Inflammatory macrophage (primary cell): ENCODE measurements at regions not wholly inside any gene's neighbourhood (a gene's known extent, or its start where the extent isn't known, plus 50 kb on each side); places are given as distances from the start of the nearest gene placed in this dataset.
"Not testable (repeated sequence)": the region's sequence is repeated elsewhere in the genome, so short reads cannot be mapped to it uniquely, and the experiment has no call there.

Experiments used
- DNase-seq, 2 donors: peaks; one replicate each; pipeline ENCODE4 v3.0.0-alpha.2; 2020 to 2022

DNA sequence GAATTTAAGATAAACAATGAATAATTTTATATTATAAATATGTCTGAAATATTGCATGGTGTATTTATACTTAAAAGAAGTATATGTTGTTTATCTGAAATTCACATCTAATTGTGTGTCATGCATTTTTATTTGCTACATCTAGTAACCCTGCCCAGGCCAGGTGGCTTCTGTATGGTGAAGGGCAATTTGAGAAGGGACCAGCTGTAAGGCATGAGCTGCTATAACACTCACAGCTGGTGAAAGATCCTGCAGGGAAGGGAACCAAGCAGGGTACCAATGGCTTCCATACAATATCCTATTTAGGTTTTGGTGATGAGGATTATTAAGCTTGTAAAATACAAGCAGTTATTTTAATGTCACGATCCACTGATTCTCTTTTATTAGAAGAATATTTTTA lies 921.8 kb upstream of the GJE1 start:
- DNase-seq, result no peak

DNA sequence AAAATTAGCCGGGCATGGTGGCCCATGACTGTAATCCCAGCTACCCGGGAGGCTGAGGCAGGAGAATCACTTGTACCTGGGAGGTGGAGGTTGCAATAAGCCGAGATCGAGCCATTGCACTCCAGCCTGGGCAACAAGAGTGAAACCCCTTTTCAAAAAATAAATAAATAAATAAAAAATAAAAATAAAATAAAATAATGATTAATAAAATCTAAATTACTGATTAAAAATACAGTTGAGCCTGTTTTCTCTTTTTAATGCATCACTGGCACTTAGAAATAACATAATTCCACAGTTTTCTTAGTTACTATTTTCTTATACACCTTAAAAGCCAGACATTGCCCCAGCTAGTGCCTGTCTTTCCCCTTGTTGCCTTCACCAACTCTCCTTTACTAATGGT lies 922.8 kb upstream of the GJE1 start:
- DNase-seq, result no peak

DNA sequence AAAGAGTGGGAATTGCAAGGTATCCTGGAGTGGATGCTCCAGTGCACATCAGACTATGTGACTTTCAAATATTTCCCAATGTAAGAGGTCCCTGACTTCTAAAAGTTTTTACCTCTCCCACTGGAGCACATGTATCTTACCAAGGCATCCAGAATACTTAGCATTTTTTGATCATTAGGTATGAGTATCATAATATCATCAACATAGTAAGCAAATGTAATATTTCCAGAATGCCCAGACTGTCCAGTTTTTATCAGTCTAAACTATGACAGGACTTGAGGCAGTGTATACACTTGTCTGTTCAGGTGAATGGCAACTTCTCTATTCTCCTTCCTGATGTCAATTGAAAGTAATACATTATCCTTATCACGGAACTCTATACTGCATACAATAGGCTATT lies 924.6 kb upstream of the GJE1 start:
- no peak for DNase-seq

DNA sequence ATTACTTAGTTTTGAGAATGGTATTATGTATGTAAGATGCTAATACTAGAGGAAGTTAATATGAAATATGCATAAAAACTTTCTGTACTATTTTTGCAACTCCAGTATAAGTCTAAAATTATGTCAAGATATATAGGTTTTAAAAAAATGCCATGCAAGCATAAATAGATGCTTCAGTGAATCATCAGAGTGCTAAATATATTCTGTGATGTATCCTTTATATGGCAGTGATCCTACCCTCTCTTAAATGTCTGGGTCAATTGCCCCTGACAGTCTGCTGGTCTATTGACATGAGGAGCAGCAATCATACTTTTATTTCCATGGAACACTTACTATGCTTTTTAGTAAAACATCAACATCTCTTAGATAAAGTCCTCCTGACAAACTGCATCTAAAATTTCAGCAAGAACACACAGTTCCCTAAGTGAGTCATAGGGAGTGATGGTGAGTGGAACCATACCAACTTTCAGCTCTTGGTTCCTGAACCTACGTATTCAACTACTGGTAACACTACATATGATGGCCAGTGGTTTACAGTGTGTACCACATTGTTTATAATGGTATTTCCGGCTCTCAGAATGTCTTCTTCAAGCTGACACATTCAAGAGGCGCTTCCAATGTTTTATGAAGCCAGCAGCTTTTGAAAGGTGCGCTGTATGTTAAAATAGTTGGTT lies 928.7 kb upstream of the GJE1 start:
- no peak for DNase-seq

DNA sequence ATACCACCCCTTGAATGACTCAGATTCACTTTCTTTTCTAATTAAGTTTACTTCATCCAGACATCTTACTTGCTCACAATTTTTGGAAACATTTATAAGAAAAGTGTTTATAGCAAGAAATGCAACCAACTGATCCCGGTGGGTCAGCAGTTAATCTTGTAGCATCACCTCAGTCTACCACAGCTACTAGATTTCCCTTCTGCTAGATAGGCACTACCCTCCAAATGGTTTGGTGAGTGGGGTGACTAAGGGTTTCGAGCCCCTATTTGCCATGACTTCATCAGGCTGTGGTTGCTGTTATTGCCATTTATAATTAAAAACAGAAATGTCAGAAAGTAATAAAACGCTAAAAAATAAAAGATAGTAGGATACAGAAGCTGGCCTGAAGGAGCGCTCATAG lies 930.1 kb upstream of the GJE1 start:
- no peak for DNase-seq

DNA sequence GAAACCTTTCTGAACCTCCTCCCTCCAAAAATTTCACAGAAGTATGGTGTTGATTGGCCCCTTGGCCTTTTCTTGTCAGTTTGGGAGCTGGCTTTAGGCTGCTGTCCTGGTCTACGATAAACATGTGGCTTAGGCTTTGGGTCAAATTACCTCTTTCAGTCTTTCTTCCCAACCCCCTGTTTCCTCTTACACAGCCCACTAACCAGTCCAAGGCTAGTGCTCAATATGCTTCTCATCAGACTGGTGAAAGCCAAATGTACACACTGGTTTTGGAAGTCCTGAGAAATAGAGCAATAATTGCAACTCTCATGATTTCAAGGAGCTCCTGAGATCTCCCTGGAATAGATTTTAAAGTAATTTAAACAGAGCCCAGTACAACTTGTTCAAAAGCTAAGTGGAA lies 933.7 kb upstream of the GJE1 start:
- DNase-seq, result no peak

DNA sequence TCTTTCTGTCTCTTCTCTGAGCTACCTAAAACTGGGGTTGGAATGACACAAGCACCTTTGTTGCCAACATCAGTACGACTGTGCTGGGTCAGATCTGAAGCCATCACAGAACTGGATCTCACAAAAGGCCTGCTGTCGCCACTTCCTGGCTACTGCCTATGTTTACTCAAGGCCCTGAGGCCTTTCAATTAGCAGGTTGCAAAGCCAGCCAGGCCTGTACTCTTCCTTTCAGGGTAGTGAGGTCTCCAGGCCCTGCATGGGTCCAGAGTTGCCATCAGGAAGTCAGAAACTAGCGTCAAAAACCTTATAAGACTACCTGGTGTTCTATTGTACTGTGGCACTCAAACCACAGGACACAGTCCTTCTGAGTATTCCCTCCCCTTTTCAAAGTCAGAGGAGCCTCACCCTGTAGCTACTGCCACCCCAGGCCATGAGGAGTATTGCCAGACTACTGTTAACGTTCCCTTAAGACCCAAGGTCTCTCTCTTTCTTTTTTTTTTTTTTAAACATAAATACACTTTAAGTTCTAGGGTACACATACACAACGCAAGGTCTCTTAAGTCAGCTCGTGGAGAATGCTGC lies 937.4 kb upstream of the GJE1 start:
- no peak for DNase-seq

DNA sequence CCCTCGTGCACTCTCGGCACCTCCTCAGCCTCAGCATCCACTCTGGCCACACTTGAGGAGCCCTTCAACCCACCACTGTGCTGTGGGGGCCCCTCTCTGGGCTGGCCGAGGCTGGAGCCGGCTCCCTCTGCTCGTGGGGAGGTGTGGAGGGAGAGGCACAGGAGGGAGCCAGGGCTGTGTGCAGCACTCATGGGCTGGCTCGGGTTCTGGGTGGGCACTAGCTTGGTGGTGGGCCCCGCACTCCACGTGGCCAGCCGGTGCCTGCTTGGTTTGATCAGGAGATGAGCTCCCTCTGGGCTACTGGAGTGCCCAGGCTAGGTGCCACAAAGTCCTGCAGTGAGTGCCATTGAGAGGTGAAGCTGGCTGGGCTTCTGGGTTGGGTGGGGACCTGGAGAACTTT lies 949.4 kb upstream of the GJE1 start:
- no peak for DNase-seq

DNA sequence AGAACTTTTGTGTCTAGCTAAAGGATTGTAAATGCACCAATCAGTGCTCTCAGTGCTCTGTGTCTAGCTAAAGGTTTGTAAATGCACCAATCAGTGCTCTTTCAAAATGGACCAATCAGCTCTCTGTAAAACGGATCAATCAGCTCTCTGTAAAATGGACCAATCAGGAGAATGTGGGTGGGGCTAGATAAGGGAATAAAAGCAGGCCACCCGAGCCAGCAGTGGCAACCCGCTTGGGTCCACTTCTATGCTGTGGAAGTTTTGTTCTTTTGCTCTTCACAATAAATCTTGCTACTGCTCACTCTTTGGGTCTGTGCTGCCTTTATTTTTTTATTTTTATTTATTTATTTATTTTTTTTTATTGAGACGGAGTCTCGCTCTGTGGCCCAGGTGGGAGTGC lies 957.3 kb upstream of the GJE1 start:
- DNase-seq, result not testable (repeated sequence)

DNA sequence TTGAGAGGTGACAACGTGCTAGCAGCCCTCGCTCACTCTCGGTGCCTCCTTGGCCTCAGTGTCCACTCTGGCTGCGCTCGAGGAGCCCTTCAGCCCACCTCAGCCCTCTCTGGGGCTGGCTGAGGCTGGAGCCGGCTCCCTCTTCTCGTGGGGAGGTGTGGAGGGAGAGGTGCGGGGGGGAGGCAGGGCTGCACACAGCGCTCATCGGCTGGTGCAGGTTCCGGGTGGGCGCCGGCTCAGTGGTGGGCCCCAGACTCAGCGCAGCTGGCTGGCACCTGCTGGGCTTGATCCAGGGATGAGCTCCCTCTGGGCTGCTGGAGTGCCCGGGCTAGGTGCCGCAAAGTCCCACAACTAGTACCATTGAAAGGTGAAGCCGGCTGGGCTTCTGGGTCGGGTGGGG lies 957.8 kb upstream of the GJE1 start:
- no peak for DNase-seq

DNA sequence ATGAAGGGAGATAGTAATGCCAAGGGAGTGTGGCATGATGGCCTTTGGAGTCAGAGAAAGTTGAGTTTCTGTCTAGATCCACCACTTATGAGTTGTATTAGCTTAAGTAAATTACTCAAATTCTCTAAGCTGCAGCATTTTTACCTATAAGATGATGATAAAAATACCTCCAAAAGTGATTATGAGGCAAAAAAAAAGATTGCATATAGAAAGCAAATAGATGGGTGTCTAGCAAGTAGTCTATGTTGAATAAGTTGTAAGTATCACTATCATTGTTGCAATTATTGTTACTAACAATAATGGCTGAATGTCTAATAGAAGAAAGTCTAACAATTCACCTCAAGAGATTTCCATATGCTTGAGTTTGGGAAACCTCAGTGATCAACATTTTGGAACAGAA lies 959.2 kb upstream of the GJE1 start:
- no peak for DNase-seq

DNA sequence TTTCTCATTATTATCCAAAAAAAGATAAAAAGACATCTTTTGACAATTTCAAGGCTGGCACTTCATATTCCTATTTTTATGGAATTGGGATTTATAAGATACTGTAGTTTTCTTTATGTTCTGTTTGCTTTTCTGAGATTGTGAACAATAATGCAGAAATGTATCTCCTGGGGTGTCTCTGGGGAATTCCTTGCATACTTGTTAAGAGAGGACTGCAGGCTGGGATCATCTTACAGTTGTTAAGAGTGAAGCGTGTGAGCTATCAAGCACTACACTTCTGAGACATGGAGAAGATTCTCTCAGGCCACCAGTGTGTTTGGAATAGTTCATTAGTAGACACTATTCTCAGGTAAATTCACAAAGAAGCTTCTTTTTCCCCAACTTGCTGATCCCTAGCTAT lies 963.3 kb upstream of the GJE1 start:
- no peak for DNase-seq

DNA sequence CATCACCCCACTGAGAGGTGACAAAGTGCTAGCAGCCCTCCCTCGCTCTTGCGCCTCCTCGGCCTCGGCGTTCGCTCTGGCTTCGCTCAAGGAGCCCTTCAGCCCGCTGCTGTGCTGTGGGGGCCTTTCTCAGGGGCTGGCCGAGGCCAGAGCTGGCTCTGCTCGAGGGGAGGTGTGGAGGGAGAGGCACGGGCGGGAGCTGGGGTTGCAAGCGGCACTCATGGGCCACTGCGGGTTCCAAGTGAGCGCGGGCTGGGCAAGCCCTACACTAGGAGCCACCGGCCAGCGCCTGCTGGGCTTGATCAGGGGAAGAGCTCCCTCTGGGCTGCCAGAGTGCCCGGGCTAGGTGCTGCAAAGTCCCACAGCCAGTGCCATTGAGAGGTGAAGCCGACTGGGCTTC lies 964.8 kb upstream of the GJE1 start:
- no peak for DNase-seq

DNA sequence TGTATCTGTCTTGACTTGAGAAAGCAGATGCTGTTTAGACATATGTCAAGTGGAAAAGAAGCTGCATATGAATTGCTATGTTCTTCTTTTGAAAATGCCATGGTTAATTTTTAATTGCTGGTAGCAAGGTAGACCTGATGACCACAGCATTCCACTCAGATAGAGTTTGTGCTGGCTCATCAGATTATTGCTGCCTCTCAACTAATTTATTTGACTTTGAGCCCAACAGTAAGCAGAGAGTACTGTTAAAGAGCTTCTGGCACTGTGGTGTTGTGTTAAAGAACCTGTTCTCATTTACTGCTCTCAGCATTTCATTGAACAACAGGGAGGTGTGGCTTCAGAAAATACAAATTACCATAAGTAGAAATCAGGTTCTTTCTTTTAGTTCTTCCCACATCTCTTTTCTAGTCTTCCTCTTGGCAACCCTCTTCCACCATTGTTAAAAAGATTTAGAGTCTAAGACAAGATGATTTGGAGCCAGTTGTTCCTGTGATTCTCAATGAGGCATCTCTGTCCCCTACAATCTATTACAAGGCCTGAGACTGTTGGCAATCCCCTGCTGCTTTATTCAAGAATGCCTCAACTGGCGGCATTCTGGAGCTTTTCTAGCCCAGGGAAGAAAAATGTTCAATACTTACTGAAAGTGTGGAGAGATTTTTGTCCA lies 967.6 kb upstream of the GJE1 start:
- DNase-seq, result no peak

DNA sequence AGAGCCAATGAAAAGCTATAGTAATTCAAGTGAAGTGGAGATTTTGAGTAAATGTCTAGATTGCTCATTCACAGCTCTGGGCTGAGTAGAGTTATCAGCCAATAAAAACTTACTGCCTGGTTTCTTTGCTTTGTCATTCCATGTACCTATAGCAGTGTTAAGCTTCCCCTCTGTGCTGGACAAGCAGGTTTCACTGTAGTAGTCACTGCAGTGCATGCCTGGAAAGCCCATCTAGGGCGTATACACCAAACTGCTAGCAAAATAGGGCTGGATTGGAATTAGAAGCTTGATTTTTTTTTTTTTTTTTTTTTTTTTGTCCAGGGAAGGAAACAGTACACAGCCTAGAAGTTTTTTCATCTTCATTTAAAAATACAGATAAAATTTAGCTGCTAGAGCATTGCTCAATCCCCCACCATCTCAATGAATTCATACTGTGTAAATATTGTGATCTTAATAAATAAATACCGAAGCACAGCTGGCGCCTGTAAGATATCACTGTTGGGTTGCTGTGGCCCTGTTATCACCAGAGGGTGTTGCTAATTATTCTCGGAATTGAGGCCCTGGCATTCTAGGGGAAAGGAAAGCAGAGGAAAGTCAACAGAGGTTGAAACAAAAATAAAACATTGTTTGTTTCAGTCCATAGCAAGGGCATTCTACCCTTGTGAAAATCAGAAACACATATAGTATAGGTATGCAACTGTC lies 968.5 kb upstream of the GJE1 start:
- no peak for DNase-seq

DNA sequence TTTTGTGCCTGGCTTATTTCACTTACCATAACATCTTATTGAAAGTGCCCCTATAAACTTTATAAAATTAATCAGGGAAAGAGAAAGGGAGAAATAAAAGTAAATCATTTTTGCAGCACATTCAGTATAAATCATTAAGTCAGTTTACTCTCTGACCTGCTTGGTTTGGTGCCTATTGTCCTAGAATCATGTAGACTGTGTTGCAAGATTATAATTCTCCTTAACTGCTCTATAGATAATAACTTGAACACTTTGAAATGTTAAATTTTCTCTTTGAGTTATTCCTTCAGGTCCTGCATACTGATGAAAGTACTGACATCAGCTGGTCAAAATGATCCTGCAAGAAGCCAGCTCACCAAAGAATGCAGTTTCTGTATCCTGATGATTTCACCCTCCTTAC lies 969.6 kb upstream of the GJE1 start:
- DNase-seq, result no peak

DNA sequence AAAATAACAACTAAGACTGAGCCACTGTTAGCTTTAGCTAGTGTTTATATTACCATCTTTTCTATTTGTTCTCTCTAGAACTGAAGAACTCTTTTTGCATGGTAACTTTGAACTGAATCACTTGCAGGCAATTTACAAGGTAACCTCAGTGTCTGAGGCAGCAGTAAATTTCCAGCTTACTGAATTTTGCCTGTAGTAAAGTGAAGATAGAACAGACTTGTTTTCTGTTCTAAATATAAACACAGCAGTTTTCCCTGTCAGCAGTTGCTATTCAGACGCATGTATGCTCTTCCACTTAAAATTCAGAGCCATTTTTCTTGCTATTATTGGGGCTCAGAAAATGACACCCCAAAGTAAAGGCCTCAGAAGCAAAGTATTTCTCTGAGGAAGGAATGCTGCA lies 974.0 kb upstream of the GJE1 start:
- no peak for DNase-seq

DNA sequence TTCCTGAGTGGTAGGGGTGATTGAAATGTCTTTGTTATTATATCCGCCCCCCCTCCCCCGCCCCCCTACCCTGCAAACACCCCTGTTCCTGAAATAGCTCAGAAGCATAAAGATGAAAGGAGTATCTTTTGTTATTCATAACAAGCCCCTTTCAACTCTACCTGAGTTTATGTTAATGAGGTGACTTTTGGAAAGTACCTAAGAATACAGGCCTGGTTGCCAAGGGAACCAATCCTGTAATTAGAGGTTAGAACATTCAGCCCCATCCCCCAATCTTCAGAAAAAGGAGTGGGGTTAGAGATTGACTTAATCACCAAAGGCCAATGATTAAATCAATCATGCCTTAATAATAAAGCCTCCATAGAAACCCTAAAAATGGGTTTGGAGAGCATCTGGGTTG lies 979.2 kb upstream of the GJE1 start:
- no peak for DNase-seq

DNA sequence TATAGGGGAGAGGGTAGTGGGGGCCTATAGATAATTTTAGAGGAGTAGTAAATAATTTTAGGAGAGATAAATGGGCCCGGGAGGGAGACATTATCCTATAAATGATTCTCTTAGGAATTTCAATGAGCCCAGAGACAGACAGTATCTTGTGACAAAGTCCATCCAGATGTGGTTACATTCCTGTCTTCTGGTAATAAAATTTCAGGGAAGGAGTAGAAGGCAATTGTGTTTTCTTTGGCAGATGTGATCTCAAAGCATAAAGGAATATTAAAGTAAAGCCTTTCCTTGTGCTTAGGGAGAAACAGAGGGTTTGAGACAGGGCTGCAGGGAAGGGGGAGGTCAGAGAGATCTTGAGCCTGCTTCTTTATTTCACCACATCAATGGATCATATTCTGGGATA lies 979.8 kb upstream of the GJE1 start:
- DNase-seq, result no peak

DNA sequence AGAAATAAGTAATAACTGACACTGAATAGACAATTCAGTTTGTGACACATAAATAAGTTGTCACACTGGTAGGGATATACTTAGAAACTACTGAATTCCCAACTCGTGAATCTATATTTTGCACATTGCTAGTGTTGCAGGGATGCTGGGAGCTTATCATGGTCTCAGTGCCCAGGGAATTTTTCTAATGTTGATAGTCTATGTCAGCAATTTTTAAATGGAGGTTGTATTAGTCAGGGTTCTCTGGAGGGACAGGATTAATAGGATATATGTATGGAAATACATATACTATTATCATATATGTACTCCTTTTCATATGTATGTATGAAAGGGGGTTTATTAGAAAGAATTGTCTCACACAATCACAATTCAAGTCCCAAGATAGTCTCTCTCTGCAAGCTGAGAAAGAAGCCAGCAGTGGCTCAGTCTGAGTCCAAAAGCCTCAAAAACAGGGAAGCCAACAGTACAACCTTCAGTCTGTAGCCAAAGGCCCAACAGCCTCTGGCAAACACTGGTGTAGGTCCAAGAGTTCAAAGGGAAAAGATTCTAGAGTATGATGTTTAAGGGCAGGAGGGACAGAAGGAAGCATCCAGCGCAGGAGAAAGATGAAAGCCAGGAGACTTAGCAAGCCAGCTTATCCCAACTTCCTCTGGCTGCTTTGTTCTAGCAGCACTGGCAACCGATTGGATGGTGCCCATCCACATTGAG lies 980.9 kb upstream of the GJE1 start:
- no peak for DNase-seq

DNA sequence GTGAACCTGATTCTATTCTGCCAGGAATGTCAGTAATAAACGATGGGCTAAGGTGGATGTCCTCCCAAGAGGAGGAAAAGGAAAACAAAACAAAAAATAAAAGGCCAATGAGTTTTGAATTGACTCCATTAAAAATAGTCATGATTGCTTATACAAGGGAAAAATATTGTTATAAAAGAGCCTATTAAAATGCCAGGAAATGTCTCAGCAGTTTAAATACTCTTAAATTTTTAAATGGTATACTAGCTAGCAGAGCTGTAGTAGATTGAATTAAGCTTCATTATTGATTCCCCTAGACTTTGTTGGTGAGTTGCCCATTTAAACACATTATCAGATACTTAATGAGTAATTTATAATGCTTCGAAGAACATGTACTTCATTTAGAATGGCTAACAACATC lies 990.9 kb upstream of the GJE1 start:
- no peak for DNase-seq

DNA sequence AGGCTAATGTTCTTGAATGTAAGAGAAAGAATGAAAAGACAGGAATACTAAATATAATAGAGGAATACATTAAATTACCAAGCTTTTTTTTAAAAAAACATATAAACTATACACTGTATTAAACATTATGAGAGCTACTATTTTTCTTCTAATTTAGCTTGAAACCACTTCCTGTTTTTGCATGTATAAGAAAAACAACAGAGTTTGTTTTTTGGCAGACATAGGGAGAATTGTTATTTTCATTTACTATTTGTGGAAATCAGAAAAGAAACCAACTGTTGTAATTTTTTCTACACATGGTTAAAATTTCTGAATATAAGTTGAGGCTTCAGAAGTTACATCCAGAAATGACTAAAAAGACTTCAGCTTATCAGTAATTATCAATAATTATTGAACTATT lies 991.8 kb upstream of the GJE1 start:
- DNase-seq, result no peak

DNA sequence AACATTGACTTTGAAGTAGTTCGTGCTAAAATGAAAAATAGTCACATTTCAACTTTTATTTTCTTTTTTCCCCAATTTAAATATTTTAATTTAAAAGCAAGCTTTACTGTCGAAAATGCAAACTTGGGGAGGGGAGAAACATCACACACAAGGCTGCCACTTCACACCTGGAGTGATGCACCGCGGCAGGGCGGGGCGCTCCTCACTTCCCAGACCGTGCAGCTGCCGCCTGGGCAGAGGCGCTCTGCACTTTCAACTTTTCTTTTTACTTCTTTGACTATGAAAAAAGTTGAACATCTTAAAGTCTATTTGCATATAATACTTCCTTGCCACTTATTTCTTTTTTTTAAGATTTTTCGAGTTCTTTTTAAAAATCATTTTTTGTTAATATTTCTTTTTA lies 993.3 kb upstream of the GJE1 start:
- DNase-seq, result no peak
